IPS DF 4.7 (cell line): ENCODE measurements at regions not wholly inside any gene's neighbourhood (a gene's known extent, or its start where the extent isn't known, plus 50 kb on each side); places are given as distances from the start of the nearest gene placed in this dataset.

Experiments used
- DNase-seq: peaks from one replicate; pipeline ENCODE4 v3.0.0-alpha.2; 2013; ENCODE audit warnings: low spot score; ENCODE audit errors: extremely low read depth

DNA sequence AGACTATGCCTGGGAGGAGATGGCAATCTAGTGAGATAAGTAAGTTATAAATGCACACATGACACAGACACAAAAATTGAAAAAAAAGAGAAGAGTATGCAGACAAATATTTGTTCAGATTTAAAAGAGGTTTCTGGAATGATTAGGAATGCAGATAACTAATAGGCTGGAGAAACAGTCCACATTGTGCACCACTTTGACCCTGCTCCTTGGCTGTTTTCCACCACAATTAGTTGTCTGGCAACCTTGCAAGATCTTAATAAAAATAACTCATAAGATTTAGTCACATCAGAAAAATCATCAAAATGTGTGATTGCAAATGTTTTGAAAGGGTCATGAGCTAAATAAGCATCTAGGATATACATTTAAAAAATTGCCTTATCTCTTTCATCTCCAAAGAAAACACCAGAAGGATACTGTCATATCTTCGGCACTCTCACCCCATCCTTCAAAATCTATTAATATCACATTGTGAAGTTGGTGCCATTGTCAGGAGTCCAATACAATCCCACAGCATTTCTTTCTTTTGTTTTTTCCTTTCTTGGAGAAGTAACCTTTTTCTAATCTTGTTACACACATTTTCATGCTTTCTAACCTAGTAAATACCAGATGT, 153.7 kb upstream of the KCNMB2 start:
- no peak for DNase-seq

GRCh38 chr3:178384321-178385230, 151.7 kb upstream of the KCNMB2 start:
- no peak for DNase-seq

GRCh38 chr3:178385280-178385952, 150.8 kb upstream of the KCNMB2 start:
- DNase-seq: peak; percentile 19

GRCh38 chr3:178386401-178386800, 149.8 kb upstream of the KCNMB2 start:
- no peak for DNase-seq

DNA sequence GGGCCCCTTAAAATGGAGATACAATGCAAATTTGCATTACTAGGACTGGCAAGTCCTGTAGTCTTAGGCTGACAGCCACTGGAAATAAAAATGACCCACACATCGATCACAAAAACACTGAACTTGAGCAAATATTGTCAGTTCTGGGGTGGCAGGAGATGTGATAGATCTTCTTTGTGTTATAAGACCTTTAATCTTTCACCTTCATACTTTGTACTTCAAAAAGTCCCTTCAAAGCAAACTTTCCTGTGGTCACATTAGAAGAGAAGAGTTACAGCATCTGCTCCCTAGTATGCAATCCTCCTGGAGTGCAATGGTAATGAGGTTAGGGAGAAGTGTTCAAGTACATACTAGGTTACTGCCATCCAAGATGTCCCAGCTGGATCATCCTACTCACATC, 149.4 kb upstream of the KCNMB2 start:
- DNase-seq: no peak

- no peak for DNase-seq
These were observed 147.8 kb upstream of the KCNMB2 start for GRCh38 chr3:178388473-178388872.

DNA sequence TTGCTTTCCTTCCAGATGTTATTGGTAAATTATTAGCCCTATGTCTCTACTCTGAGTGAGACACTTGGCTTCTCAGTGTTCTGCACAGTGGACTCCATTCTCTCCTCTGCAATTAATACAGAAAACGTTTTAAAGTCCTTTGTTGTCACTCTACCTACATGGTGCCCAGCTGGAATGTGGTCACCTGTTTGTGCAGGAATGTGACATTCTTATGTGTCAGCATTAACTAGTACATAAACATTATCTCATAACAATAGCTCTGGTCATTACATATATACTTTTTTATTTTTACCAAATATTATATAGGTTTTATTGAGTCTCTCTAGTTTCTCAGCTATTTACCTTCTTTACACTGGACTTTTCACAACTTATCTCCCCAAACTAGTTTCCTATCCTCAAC, 147.0 kb upstream of the KCNMB2 start:
- no peak for DNase-seq

DNA sequence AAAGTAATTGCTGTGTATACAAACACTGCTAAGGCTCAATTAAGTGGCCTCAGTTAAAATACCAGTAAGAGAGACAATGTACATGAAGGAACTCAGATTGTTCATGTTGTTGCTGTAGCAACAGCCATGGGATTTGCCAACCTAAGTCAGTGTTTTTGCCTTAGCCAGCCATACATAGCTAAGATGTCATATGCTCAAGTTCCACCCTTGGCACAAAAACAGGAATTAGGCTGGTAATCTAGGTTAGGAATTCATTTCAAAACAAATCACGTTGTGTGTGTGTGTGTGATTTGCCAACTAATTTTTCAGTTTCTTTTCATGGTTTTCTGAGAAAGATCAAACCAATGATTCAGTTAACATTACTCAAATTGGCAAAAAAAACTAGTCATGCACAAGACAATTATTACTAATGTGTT, 143.7 kb upstream of the KCNMB2 start:
- no peak for DNase-seq

DNA sequence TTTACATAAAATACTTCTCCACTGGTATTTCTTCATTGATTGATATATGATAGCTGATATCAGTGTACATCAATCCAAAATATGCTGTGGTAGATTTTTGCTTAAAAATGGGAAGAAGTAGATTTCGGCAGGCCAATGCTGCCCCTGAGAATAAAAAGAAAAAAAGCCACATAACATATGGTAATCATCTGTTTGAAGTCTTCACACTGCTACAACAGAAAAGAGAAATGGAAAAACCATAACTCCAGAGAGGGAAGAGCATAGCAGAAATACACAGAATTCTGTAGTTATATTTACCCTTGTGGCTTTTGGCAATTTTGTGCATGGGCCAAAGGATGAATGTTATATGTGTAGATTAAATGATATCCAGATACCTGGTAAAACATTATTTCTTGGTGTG, 143.1 kb upstream of the KCNMB2 start:
- DNase-seq: no peak

- DNase-seq: no peak
These were observed 142.4 kb upstream of the KCNMB2 start for GRCh38 chr3:178393824-178394223.

- DNase-seq: no peak
These were observed 139.9 kb upstream of the KCNMB2 start for GRCh38 chr3:178396318-178396717.

GRCh38 chr3:178397202-178397601, 139.0 kb upstream of the KCNMB2 start:
- no peak for DNase-seq

DNA sequence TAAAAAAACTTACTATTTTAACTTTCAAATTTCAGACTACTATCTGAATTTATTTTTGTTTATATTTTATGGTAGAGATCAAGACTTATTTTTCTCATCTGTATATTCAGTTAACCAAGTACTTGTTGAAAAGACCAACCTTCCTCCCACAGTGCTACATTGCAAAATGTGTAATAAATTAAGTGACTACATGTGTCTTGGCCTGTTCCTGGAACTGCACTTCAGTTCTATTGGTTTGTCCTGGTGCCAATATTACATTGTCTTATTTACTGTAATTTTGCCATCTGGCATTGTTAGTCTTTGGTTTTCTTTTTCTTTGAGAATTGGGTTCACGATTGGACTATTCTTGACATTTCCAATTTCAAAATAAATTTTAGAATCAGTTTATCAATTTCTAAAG, 138.4 kb upstream of the KCNMB2 start:
- no peak for DNase-seq

DNA sequence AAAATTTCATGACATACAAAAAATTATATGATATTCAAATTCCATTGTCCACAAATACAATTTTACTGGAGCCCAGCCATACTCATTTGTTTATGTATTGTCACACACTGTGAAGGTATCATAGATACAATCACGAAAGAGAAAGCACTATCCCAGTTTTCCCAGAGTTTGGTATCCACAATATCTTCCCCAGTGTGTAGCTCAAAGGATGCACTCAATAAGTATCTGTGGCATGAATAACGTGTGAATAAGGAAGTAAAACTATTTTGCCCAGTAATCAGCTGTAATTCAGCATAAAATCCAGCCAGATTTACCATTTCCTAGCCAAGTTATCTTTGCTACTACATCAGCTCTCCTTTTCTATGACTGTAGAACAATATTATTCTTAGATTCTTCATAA, 131.3 kb upstream of the KCNMB2 start:
- no peak for DNase-seq

DNA sequence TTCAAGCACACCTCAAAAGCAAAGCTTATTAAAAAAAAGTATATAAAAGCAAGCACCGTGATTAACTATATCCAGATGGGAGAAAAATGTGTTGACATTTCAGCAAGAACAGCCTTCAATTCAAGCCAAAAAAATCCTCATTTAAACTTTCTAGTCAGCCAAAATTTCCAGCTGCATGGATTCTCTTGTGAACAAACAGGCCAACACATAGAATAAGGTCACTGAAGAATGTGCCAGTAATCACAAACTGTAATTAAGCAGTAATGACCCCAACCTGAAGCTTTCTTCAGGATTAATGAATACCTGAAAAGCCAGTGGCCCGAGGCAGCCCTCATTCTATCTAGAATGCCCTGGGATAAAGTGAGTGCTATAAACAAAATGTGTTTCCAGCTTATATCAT, 130.7 kb upstream of the KCNMB2 start:
- no peak for DNase-seq

GRCh38 chr3:178406206-178406605, 130.0 kb upstream of the KCNMB2 start:
- DNase-seq: no peak

DNA sequence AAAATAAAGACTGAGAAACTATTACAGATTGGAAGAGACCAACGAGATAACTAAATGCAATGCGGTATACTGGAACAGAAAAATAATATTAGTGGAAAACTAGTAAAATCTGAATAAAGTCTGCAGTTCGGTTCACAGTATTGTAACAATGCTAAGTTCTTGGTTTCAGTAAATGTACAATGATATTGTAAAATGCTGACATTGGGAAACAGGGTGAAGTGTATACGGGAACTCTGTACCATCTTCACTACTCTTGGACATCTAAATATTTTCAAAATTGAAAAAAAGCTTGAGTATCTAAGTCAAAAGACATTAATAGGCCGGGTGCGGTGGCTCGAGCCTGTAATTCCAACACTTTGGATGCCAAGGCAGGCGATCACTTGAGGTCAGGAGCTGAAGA, 120.9 kb upstream of the KCNMB2 start:
- no peak for DNase-seq

DNA sequence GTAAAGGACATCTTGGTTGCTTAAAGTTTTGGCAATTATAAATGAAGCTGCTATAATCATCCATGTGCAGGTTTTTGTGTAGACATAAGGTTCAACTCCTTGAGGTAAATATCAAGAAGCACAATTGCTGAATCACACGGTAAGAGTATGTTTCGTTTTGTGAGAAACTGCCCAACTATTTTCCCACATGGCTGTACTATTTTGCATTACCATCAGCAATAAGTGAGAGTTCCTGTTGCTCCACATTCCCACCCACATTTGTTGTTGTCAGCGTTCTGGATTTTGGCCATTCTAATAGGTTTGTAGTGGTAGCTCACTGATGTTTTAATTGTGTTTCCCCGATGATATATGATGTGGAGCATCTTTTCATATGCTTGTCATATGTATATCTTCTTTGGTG, 118.5 kb upstream of the KCNMB2 start:
- no peak for DNase-seq

GRCh38 chr3:178419071-178419470, 117.2 kb upstream of the KCNMB2 start:
- no peak for DNase-seq

- no peak for DNase-seq
These were observed 116.2 kb upstream of the KCNMB2 start for GRCh38 chr3:178420033-178420432.

- DNase-seq: no peak
These were observed 115.2 kb upstream of the KCNMB2 start for GRCh38 chr3:178421069-178421468.

DNA sequence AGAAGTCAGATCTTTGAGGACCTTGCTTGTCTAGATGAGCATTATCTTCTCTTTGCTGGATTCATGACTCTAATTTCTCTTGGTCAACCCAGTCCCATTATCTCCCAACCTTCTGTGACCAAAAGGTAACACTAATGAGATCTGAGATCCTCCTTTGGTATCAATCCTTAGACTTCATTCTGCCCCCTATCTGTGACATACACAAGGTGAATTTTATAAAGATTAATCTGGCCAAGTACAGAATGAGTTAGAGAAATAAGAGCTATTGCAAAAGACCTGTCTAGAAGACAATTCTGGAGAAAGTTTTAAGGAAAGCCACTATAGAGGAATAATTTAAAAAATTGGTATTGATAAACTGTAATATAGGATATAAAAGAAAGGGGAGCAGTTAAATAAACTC, 113.8 kb upstream of the KCNMB2 start:
- DNase-seq: no peak
